NCI-H1092 (cell line): ENCODE measurements at regions not wholly inside any gene's neighbourhood (a gene's known extent, or its start where the extent isn't known, plus 50 kb on each side); places are given as distances from the start of the nearest gene placed in this dataset.

Experiments
- DNase-seq: peaks from one replicate; lab custom pipeline; 2025; lab: John Stamatoyannopoulos, UW

DNA sequence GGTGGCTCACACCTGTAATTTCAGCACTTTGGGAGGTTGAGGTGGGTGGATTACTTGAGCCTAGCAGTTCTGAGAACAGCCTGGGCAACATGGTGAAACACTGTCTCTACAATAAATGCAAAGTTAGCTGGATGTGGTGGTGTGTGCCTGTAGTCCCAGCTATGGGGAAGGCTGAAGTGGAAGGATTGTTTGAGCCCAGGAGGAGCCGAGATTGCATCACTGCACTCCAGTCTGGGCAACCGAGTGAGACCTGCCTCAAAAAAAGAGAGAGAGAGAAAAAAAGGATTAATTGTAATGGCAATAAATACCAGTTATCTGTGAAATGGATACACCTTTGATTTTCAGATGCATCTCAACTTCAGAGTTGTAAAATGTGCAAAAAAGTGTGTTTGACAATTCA lies 58.8 kb downstream of the SPRY1 start:
- DNase-seq: no peak

DNA sequence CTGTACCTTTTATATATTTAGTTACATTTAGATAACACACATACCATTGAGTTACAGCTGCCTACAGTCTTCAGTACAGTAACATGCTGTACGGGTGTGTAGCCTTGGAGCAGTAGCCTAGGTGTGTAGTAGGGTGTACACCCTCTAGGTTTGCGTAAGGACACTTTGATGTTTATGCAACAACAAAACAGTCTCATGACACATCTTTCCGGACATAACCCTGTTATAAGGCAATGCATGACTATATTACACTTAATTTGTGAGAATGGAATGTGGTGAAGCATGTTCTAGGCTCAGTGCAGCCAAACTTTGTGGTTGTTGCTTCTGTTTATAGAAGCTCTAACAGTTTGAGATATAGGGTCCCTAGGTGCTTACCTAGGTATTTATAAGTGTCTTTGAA lies 65.4 kb downstream of the SPRY1 start:
- no peak for DNase-seq

DNA sequence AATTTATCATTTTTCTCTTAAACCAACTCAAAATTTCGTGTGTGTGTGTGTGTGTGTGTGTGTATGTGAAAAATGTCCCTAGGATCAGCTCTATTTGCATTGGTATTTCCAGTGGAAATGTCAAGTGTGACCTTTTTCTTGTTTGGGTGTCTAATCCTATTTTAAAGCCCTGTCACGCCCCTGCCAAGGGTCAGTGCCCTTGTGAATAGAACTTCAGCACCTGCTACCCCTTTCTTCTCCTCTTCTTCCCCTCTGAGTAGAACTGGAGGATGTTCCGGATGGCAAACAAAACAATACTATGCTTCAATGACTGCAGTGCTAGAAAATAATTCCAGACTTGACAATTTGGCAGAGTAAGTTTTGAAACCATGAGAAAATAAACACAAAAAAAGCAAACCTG lies 67.3 kb downstream of the SPRY1 start:
- no peak for DNase-seq

DNA sequence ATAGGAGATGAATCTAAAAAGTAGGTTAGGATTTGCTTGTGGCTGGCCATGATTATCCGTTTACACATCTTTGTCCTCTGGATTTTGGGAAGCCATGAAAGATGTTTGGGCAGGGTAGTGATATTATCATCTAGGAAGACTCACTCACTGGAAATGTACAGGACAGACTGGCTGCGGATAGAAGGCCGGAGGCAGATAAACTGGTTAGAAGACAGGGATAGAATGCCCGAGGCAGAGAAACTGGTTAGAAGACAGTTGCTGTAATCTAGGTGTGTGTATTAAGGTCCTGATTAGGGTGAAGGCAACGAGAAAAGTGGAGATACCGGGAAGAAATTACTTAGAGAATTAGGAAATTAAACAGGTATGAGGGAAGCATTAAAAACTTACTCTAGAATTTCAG lies 68.8 kb downstream of the SPRY1 start:
- no peak for DNase-seq

DNA sequence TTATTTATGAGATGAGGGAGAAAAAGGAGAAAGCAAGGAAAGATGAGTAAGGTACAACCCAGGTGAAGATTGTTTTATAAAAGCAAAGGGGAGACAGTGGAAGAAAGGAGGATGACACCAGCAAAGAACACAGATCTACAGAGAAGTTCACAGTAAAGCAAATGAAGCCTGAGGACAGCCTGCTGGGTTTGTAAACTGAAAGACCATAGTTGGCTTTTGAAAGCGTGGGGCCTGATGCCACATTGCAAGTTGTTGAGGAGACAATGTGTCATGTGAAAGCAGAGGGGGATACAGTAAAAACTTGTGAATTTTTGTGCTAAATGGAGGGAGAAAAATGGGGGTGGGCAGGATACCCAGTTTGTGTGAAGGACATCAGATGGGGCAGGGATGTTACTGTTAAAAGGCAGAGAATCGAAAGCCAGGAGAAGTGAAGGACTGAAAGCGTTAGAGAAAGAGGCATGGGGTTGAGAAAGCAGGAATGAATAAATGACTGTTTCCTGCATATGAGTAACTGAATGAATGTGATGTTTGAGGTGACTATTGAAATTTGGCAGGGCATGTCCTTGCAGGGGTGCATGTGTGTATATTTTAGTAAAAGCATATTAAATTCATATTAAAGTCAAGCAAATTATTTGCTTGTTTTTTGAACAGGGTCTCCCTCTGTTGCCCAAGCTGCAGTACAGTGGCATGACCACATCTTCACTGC lies 69.6 kb downstream of the SPRY1 start:
- no peak for DNase-seq

DNA sequence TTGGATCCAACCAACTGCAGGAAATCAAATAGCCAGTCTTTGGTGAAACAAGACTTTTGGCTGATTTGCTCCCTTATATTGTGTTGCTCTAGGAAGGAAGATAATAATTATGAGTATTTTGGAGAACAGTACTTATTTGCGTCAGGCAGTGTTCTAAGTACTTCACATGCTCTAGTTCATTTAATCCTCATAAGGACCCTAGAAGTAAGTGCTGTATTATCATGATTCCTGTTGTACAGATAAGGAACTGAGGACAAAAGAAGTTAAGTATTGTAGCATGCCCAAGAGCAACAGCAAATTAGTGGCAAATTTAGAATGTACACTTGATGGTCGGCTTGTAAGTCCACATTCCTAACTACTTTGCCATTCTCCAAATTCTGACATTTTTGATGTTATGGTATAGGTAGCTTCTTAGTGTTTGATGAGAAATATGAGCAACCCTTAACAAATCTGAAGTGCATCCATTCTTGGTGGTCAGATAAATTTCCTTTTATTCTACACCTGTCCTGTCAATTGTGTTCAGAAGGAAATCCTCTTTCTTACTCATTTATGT lies 72.0 kb downstream of the SPRY1 start:
- no peak for DNase-seq

DNA sequence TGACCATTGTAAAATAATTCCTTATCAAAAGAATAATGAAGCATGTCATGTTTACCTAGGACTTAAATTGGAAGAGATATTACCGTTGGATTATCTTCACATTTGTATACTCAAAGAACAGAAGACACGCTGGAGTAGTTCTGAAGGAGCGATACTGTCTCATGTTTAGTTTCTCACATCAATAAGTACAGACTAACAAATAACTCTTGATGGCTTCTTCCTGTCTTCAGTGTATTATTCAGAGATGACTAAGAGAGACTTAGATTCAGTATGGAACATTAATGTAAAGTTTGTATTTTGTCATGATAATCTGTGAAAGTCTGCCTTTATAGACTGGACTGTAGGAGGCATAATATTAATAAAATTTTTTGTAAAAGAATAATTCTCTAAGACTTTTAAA lies 72.7 kb downstream of the SPRY1 start:
- DNase-seq: no peak

DNA sequence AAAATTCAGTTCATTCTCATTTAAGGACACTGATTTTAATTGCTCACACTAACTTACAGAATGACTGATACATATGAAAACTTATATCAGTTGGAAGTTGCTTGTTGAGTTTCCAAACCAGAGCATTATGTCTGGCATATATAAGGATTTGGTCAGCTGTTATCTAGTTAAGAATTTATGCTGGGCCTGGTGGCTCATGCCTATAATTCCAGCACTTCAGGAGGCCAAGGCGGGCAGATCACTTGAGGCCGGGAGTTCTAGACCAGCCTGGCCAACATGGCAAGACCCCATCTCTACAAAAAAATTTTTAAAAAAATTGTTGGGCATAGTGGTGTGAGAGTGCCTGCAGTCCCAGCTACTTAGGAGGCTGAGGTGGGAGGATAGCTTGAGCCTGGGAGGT lies 73.1 kb downstream of the SPRY1 start:
- DNase-seq: no peak

DNA sequence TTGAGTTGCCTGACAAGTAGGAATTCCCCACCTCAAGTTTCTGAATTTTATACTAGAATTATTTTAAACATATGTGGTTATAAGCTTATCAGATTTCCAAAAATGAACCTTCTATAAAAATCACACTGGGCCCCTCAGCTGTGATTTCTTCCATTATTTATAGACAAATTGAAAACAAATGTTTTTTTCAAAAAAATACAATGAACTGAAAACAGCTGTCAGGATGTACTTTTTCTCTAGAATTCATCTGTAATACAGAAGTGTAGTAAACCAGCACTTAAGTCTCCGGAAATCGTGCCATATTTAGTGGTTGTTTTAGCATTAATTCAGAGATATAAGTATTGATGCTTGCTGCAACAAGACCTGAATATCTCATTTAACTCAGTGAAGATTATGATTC lies 74.0 kb downstream of the SPRY1 start:
- no peak for DNase-seq

DNA sequence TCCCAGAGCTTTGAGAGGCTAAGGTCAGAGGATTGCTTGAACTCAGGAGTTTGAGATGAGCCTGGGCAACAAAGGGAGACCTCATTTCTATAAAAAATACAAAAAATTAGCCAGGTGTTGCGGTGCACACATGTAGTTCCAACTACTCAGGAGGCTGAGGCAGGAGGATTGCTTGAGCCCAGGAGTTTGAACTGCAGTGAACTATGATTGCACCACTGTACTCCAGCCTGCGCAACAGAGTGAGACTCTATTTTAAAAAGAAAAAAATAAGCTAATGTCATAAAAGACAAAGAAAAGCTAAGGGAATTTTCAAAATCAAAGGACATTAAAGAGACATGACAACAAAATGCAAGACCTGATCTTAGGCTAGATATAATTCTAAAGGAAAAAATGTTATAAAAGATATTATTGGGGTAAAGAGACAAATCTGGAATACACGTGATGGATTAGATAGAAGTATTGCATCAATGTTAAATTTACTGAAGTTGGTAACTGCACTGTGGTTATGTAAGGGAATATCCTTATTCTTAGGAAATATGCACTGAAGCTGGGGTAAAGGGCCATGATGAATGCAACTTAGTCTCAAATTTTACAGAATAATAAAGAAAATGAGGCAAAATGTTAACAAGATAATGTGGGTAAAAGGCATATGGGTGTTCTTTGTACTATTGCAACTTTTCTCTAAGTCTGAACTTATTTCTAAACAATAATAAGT lies 75.2 kb downstream of the SPRY1 start:
- DNase-seq: no peak

DNA sequence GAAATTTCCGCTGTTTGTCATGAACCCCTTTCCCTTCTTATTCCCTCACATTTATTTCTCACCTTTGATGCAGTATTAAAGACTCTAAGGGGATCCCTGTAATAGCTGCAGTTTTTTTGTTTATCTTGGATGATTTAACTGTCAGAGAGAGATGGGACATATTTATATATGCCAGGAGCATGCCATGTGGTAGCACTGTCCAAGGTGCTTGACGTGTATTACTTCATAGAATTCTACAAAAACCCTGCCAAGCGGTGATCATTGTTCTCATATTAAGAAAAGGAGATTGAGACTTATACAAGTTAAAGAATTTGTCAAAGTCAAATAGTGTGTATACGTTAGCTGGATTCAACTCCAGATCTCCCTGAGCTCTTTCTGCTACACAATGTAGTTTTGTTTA lies 78.2 kb downstream of the SPRY1 start:
- no peak for DNase-seq

DNA sequence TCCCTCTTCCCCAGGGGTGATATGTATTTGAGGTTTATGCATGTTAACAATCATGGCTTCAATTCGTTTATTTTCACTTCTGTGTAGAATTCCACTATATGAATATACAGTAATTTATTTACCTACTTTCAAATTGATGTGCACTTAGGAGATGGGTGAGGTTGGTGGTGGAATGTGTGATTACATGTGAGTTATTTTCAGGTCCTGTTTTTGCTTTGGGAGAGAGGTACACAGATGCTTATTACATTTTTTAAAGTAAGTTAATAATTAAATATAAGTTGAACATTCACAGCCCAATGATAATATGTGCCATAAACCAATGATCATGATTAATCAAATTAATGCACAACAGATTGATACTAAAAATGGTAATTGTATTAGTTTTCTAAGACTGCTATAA lies 79.5 kb downstream of the SPRY1 start:
- DNase-seq: no peak

DNA sequence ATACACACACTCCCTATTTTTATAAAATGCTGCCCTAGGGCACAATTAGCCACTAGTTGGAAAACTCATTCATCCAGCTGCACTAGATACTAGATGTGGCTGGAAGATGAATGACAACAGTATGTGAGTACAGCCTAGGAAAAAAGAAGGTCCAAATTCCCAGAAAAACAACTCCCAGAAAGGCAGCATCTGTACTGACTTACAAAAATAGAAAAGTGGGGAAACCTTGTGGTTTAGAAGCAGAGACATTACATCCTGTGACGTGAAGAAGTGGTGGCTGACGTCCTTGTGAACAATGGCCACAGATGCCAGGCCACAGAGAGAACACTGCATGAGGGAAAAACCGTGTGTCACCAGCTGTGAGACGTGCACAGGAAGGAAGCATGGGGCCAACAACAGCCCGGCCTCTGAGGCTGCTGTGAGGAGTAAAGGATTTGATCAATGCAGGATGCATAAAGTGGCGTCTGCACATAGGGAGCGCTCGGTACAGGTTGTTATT lies 81.2 kb downstream of the SPRY1 start:
- no peak for DNase-seq

DNA sequence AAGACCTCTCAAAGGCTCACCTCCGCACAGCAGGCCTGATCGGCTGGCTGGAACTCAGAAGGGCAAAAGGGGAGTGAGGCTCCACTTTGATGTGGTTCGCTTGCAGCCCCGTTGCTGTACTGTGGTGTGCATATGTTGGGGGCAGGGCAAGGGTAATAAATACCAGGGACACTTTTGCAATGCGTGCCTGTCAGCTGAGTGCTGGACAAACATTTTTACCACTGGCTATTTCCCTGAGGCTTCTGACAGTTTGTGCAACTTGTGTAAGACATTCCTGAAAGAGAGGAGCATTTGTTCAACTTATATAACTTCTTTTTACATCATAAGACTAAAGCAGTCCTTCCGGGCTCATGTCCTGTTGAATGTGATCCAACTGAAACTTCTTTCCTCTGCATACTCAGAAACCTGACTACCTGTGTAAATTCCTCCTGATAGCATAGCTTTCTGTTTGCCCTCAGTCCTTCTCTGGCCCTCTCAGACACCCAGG lies 82.3 kb downstream of the SPRY1 start:
- DNase-seq: no peak

DNA sequence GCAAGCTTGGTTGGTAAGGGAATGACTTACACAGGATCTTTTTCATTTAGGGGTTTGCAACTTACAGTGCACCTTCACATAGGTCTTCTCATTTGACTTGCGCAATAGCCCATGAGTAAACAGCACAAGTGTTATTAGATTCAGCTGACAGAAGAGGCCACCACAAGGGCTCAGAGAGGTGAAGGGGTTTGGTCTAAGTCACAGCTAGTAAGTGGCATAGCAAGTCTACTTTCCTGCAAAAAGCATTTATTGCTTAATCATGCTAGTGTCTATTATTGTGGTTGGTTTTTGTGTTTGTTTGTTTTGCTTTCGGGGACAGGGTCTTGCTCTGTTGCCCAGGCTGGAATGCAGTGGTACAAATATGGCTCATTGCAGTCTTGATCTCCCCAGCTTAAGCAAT lies 83.3 kb downstream of the SPRY1 start:
- no peak for DNase-seq

DNA sequence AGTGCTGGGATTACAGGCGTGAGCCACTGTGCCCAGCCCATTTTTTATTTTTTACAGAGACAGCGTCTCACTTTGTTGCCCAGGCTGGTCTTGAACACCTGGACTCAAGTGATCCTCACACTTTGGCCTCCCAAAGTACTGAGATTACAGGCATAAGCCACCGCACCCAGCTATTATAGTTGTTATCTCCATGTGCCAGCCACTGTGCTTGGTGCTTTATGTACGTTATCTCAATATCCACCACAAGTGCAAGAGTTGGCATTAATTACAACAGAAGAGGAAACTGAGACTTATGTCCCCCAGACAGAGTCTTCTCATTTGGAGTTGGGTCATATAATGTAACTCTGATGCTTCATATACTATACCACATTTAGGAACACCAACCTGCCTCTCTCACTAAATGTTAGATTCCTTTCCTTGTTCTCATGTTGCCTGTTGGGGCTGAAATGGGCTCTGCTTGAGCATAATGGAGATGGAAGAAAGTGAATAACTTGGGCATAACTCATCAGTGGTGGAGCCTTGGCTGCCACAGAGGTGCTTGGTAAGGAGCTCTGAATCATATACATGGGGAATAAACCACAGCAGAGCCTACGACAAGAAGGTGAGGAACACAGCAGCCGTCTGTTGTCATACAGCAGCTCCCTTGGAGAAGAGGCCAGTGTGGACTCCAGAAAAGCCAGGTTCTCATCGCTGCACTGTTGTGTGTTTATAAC lies 84.3 kb downstream of the SPRY1 start:
- DNase-seq: no peak

DNA sequence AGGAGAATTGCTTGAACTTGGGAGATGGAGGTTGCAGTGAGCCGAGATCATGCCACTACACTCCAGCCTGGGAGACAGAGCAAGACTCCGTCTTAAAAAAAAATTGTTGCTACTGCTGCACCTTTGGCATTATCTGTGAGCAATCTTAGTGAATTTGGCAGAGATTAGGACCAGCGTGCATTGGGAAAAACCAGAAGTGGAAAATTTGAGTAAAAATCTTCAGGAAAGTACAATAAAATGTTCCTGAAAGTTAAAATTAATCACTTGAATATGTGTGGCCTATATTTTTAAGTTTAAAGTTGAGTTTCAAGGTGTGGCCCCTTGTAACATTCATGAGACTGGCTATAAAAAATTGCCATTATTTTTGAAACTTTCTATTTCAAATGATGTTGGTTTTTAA lies 85.1 kb downstream of the SPRY1 start:
- no peak for DNase-seq

DNA sequence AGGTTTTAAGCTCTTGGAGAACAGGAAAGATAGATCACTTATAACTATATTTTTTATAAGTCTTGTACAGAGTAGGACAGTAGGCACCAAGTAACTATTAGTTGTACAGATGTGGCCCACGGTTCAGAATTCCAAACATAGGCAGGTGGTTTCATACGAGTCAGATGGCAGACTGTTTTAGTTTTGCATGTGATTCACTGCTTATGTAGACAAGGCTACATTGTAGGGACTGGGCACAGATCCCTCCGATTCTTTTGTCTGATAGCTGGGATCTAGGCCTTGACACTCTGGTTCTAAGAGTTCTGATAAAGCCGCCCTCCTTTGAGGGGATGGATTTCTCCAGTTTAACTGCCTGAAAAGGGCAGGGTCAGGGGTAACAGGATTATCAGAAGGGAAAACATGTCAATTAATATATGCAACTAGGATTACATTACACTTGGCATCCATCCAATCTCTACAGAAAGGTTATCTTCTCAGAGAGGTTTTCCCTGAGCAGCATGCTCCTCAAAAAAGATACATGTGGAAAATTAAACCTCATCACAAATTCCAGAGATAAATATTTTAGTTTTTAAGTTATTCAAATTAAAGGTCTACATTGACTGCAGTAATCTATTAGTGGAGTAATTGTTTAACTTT lies 87.8 kb downstream of the SPRY1 start:
- DNase-seq: no peak

DNA sequence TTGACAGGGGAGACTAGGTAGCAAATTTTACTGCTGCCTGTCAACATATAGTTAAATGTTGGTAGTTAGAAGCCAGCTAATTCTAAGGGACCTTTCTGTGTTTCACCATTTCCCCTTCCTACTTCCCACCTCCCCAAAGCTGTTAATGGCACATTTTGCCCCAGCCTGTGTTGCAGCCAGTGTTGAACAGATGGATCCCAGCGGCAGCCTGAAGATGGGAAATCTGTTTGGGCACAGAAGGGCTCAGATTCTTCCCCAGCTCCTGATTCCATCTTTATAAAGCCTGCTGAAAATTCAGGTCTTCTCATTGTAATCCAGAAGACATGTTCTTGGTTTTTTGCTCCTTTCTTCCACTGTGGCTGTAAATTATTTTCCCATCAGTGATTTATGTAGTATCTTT lies 89.0 kb downstream of the SPRY1 start:
- DNase-seq: no peak

DNA sequence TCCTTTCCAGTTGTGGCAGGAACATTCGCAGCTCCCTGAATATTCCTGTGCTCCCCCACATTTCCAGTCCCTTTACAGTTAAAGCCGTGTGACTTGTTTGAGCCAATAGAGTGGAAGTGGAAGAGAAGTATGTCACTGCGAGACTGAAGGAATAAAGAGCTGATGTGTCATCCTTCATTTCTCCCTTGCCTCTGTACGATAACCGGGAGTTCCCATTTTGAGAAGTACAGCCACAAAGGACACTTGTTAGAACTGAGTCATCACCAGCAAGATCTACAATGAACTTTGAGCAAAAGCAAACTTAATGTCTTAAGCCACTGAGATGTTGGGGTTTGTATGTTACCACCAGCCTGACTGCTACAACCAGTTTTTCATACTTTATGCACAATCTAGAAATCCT lies 92.3 kb downstream of the SPRY1 start:
- no peak for DNase-seq

DNA sequence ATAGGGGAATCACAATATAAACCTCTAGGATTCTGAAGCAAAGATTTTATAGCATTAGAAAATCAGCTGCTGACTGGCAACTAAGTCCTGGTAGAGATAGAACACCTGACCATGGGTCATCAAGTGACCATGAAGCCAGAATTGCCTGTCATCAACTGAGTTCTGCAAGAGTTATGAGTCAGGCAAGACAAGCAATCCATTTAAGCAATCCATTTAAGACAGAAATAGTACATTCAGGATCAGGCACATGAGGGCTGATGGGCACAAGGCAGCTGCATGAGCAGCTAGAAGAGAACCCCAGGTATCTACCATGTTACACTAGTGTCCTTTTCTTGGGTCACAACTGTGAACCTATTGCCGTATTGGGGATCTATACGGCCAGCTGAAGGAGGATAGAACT lies 98.9 kb downstream of the SPRY1 start:
- no peak for DNase-seq

DNA sequence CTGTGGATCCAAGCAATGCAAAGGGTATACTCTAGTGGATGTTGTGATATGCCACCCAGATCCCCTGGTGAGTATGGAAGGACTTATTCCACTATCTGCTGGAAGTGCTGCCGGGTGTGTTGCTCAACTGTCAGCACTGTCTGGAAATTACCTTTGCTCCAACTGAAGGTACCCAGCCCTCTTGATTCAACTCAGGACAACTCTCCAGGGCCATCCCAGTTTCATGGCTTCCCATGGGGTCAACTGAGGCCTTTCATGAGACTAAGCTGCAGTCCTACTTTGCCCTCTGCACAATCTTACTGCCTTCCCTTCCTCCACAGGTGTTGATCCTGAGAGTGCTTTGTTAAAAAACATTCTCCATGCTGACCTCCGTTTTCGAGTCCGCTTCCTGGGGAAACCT lies 99.8 kb downstream of the SPRY1 start:
- DNase-seq: no peak
